Effector CD8-positive, alpha-beta T cell (primary cell): ENCODE measurements at regions not wholly inside any gene's neighbourhood (a gene's known extent, or its start where the extent isn't known, plus 50 kb on each side); places are given as distances from the start of the nearest gene placed in this dataset.

Experiments
- DNase-seq: peaks from one replicate; lab custom pipeline; 2025; lab: John Stamatoyannopoulos, UW

GRCh38 chr18:22330508-22330907, 87.2 kb downstream of the CTAGE1 start:
- DNase-seq, result no peak

GRCh38 chr18:22325396-22325795, 92.3 kb downstream of the CTAGE1 start:
- DNase-seq, result no peak

GRCh38 chr18:22324191-22325131, 93.3 kb downstream of the CTAGE1 start:
- no peak for DNase-seq

- no peak for DNase-seq
These were observed 95.4 kb downstream of the CTAGE1 start for GRCh38 chr18:22322243-22322691.

GRCh38 chr18:22320771-22321170, 96.9 kb downstream of the CTAGE1 start:
- no peak for DNase-seq

- DNase-seq, result no peak
These were observed 97.6 kb downstream of the CTAGE1 start for GRCh38 chr18:22320155-22320554.

- no peak for DNase-seq
These were observed 98.8 kb downstream of the CTAGE1 start for GRCh38 chr18:22318745-22319407.

- DNase-seq, result no peak
These were observed 103.3 kb downstream of the CTAGE1 start for GRCh38 chr18:22314420-22314819.

- DNase-seq, result no peak
These were observed 103.7 kb downstream of the CTAGE1 start for GRCh38 chr18:22314001-22314400.

- DNase-seq, result no peak
These were observed 106.4 kb downstream of the CTAGE1 start for GRCh38 chr18:22311301-22311700.

- DNase-seq, result no peak
These were observed 108.5 kb downstream of the CTAGE1 start for GRCh38 chr18:22309191-22309590.

- DNase-seq, result no peak
These were observed 110.2 kb downstream of the CTAGE1 start for GRCh38 chr18:22307528-22307927.

- DNase-seq, result no peak
These were observed 113.8 kb downstream of the CTAGE1 start for GRCh38 chr18:22303927-22304326.

GRCh38 chr18:22302144-22302543, 115.6 kb downstream of the CTAGE1 start:
- DNase-seq, result no peak

GRCh38 chr18:22300665-22301636, 116.8 kb downstream of the CTAGE1 start:
- DNase-seq, result no peak

- no peak for DNase-seq
These were observed 120.7 kb downstream of the CTAGE1 start for GRCh38 chr18:22297008-22297407.

GRCh38 chr18:22296304-22296703, 121.4 kb downstream of the CTAGE1 start:
- no peak for DNase-seq

GRCh38 chr18:22293417-22293816, 124.0 kb downstream of the GATA6 start:
- DNase-seq, result no peak

GRCh38 chr18:22290004-22290403, 120.6 kb downstream of the GATA6 start:
- DNase-seq, result no peak

GRCh38 chr18:22286585-22286984, 117.2 kb downstream of the GATA6 start:
- DNase-seq, result no peak

GRCh38 chr18:22285361-22286140, 116.2 kb downstream of the GATA6 start:
- DNase-seq, result no peak
